ENCODE measurements at regions not wholly inside any gene's neighbourhood (a gene's known extent, or its start where the extent isn't known, plus 50 kb on each side); places are given as distances from the start of the nearest gene placed in this dataset.

DNA sequence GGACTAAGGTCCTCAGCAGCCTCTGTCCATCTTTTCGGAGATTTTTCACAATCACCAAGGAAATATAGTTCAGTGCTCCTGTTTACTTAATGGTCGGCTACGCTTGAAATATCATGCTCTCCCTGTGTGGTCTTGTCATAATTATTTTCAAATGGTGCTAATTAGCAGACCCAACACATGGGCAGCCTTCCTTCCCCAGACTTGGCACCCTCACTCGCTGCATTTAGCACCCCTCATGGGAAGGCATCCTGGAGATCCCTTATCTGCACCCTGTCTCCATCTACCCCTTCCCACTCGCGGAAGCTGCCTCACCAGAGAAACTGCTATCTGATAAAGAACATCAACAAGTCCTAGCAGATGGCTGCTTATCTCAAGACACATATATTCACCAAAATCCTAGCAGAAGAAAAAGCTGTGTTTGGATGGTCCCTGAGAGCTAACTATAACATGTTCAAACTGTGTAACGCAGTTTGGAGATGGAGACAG is 131.0 kb upstream of the ESR1 start:
- H3K9me3 Mint-ChIP-seq (ENCODE audit: unreplicated experiment), result peaks cover 1% of the 10 kb centered on the region
- no peak for DNase-seq
- POLR2A ChIA-PET, result no interaction called here
- peaks cover 14% of the 10 kb centered on the region for H3K4me1 Mint-ChIP-seq (ENCODE audit: low read depth, unreplicated experiment)
- H3K27me3 Mint-ChIP-seq (ENCODE audit: insufficient read depth, unreplicated experiment), result no peaks in the 10 kb centered on the region
- no peaks in the 10 kb centered on the region for H3K36me3 ChIP-seq (ENCODE audit: control insufficient read depth, insufficient read depth, low read length)
- intact Hi-C loops (cut with micrococcal nuclease; ENCODE audit: unreplicated experiment), result loop anchor here (1.0 kb wide), 1 partner anchor 592 kb away; no protein-coding TSS in a partner anchor
- H3K4me1 ChIP-seq, result no peaks in the 10 kb centered on the region; the same call in 1 of the 2 replicates
- no peak overlapping the region for H3K4me3 Mint-ChIP-seq (ENCODE audit: unreplicated experiment)
- no peaks in the 10 kb centered on the region for H3K27me3 ChIP-seq (replicated peaks; ENCODE audit: control insufficient read depth, insufficient read depth, low read length)
- no peak overlapping the region for H3K4me3 ChIP-seq (ENCODE audit: low read depth, low read length)
- no peak overlapping the region for H3K27ac Mint-ChIP-seq (ENCODE audit: unreplicated experiment)
- CTCF ChIA-PET, result interaction anchor here (1.4 kb wide), 1 partner anchor 448 kb away, joined by 3 read pairs; no protein-coding TSS in a partner anchor
- no TSS peak for BruUV-seq (replicated peaks)
- H3K9me3 ChIP-seq, result no peaks in the 10 kb centered on the region; the same call in 1 of the 2 replicates
- TF ChIP-seq, protein P1, sequence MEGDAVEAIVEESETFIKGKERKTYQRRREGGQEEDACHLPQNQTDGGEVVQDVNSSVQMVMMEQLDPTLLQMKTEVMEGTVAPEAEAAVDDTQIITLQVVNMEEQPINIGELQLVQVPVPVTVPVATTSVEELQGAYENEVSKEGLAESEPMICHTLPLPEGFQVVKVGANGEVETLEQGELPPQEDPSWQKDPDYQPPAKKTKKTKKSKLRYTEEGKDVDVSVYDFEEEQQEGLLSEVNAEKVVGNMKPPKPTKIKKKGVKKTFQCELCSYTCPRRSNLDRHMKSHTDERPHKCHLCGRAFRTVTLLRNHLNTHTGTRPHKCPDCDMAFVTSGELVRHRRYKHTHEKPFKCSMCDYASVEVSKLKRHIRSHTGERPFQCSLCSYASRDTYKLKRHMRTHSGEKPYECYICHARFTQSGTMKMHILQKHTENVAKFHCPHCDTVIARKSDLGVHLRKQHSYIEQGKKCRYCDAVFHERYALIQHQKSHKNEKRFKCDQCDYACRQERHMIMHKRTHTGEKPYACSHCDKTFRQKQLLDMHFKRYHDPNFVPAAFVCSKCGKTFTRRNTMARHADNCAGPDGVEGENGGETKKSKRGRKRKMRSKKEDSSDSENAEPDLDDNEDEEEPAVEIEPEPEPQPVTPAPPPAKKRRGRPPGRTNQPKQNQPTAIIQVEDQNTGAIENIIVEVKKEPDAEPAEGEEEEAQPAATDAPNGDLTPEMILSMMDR (IDR thresholded peaks at IDR 0.05; ENCODE audit: insufficient read depth in 1 of 2, low read depth in 1 of 2, low read length in 1 of 2, severe bottlenecking in 1 of 2, unreplicated experiment in 1 of 2), result no peak
- H3K36me3 Mint-ChIP-seq (ENCODE audit: insufficient read depth, unreplicated experiment), result peaks cover under 1% of the 10 kb centered on the region

DNA sequence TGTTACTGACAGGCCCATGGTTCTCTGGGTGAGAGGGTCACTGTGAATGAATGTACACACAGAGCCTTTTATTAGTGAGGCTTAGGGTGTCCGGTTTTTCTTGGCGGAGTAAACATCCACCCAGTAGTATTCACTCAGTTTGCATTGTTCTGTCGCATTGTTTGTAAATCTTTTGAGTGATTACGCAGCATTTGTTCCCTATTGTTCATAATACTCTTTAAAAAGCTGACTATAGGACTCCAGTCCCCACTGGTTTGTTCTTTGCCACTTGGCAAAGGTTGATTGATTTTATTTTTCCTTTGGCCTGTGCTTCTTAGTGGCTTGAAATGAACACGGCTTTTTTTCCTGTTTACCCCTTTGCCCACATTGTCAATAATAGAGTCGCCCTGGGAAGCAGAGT is 130.1 kb upstream of the ESR1 start:
- H3K4me1 ChIP-seq, result peaks cover 1% of the 10 kb centered on the region; the same call in 1 of the 2 replicates
- intact Hi-C loops (cut with micrococcal nuclease; ENCODE audit: unreplicated experiment), result no loop called here
- Mint-ChIP-seq H3K27me3 (ENCODE audit: insufficient read depth, unreplicated experiment) (no peaks in the 10 kb centered on the region), H3K4me1 (ENCODE audit: low read depth, unreplicated experiment) (peaks cover 14% of the 10 kb centered on the region), H3K9me3 (ENCODE audit: unreplicated experiment) (no peaks in the 10 kb centered on the region), H3K27ac (ENCODE audit: unreplicated experiment) (no peak overlapping the region), H3K36me3 (ENCODE audit: insufficient read depth, unreplicated experiment) (no peaks in the 10 kb centered on the region), H3K4me3 (ENCODE audit: unreplicated experiment) (no peak overlapping the region)
- no peaks in the 10 kb centered on the region for H3K36me3 ChIP-seq (ENCODE audit: control insufficient read depth, insufficient read depth, low read length)
- TF ChIP-seq, protein P1 (IDR thresholded peaks at IDR 0.05; ENCODE audit: insufficient read depth in 1 of 2, low read depth in 1 of 2, low read length in 1 of 2, severe bottlenecking in 1 of 2, unreplicated experiment in 1 of 2), result no peak
- no peak overlapping the region for H3K4me3 ChIP-seq (ENCODE audit: low read depth, low read length)
- BruUV-seq (replicated peaks), result no TSS peak
- H3K27me3 ChIP-seq (replicated peaks; ENCODE audit: control insufficient read depth, insufficient read depth, low read length), result no peaks in the 10 kb centered on the region
- no peak for DNase-seq
- POLR2A ChIA-PET, result no interaction called here
- CTCF ChIA-PET, result no interaction called here
- no peaks in the 10 kb centered on the region; the same call in 1 of the 2 replicates for H3K9me3 ChIP-seq

DNA sequence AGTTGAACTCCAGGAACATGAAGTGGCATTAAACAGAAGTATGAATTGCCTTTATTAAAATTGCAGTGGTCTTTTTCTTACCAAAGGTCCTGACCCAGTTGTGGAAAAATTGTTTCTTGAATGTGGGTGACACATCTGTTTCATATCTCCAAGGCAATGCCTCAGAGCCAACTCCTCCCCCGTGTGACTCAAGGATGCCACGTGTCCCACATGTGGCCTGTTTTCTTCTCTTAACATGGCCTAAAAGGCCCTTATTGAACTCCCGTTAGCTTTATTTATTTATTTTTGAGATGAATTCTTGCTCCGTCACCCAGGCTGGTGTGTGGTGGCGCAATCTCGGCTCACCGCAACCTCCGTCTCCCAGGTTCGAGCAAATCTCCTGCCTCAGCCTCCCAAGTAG is 128.4 kb upstream of the ESR1 start:
- intact Hi-C loops (cut with micrococcal nuclease; ENCODE audit: unreplicated experiment), result no loop called here
- ChIA-PET CTCF (no interaction called here), POLR2A (no interaction called here)
- TF ChIP-seq, protein P1 (IDR thresholded peaks at IDR 0.05; ENCODE audit: insufficient read depth in 1 of 2, low read depth in 1 of 2, low read length in 1 of 2, severe bottlenecking in 1 of 2, unreplicated experiment in 1 of 2), result no peak
- Mint-ChIP-seq H3K27ac (ENCODE audit: unreplicated experiment) (no peak overlapping the region), H3K27me3 (ENCODE audit: insufficient read depth, unreplicated experiment) (no peaks in the 10 kb centered on the region), H3K4me3 (ENCODE audit: unreplicated experiment) (no peak overlapping the region), H3K4me1 (ENCODE audit: low read depth, unreplicated experiment) (peaks cover 26% of the 10 kb centered on the region), H3K9me3 (ENCODE audit: unreplicated experiment) (no peaks in the 10 kb centered on the region), H3K36me3 (ENCODE audit: insufficient read depth, unreplicated experiment) (no peaks in the 10 kb centered on the region)
- DNase-seq, result no peak
- Histone ChIP-seq H3K36me3 (ENCODE audit: control insufficient read depth, insufficient read depth, low read length) (no peaks in the 10 kb centered on the region), H3K4me1 (peaks cover 18% of the 10 kb centered on the region), H3K9me3 (no peaks in the 10 kb centered on the region; the same call in 1 of the 2 replicates), H3K4me3 (ENCODE audit: low read depth, low read length) (no peak overlapping the region), H3K27me3 (replicated peaks; ENCODE audit: control insufficient read depth, insufficient read depth, low read length) (no peaks in the 10 kb centered on the region)
- no TSS peak for BruUV-seq (replicated peaks)
